ENCODE measurements at regions not wholly inside any gene's neighbourhood (a gene's known extent, or its start where the extent isn't known, plus 50 kb on each side); places are given as distances from the start of the nearest gene placed in this dataset.

GRCh38 chr5:30103052-30103451 is 1090.4 kb upstream of the CDH6 start:
- no peaks in the 10 kb centered on the region for H3K27me3 ChIP-seq (ENCODE audit: control insufficient read depth, insufficient read depth, low read length)
- H3K4me1 ChIP-seq (ENCODE audit: control insufficient read depth, insufficient read depth, low read length): no peaks in the 10 kb centered on the region
- no peaks in the 10 kb centered on the region for H3K9me3 ChIP-seq (ENCODE audit: control insufficient read depth, insufficient read depth, low read length)
- WGBS (ENCODE audit: insufficient coverage): no CpG with 5 or more reads among the region's 1 CpG
- no peak overlapping the region for H3K4me3 ChIP-seq (ENCODE audit: low read depth, low read length)
- H3K27ac ChIP-seq (ENCODE audit: low read depth, low read length): no peak overlapping the region
- DNase-seq (ENCODE audit: low read depth in 4 of 6, low spot score in 6 of 6): peak in 1 of 6 donors; percentile 2
- no peaks in the 10 kb centered on the region for H3K36me3 ChIP-seq (ENCODE audit: control insufficient read depth, insufficient read depth, low read length)

DNA sequence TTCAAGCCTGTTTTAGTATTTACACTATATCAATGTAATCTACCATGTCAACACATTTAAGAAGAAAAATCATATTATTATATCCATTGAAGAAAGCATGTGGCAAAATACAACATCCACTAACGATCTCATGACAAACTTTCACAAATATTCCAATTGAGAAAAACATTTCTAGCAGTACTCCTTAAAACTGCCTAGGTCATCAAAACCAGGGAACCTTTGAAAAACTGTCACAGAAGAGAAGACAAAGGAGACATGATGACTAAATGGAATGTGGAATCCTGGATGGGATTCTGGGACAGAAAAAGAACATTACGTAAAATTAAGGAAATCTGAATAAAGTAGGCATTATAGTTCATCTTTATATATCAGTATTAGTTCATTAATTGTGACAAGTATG is 1091.3 kb upstream of the CDH6 start:
- Histone ChIP-seq H3K4me1 (ENCODE audit: control insufficient read depth, insufficient read depth, low read length) (no peaks in the 10 kb centered on the region), H3K9me3 (ENCODE audit: control insufficient read depth, insufficient read depth, low read length) (no peaks in the 10 kb centered on the region), H3K27ac (ENCODE audit: low read depth, low read length) (no peak overlapping the region), H3K27me3 (ENCODE audit: control insufficient read depth, insufficient read depth, low read length) (no peaks in the 10 kb centered on the region), H3K36me3 (ENCODE audit: control insufficient read depth, insufficient read depth, low read length) (no peaks in the 10 kb centered on the region), H3K4me3 (ENCODE audit: low read depth, low read length) (no peak overlapping the region)
- DNase-seq (ENCODE audit: low read depth in 4 of 6, low spot score in 6 of 6): no peak
- no CpG with 5 or more reads among the region's 2 CpGs for WGBS (ENCODE audit: insufficient coverage)

- DNase-seq (ENCODE audit: low read depth in 4 of 6, low spot score in 6 of 6): no peak
- Histone ChIP-seq H3K27ac (ENCODE audit: low read depth, low read length) (no peak overlapping the region), H3K36me3 (ENCODE audit: control insufficient read depth, insufficient read depth, low read length) (no peaks in the 10 kb centered on the region), H3K9me3 (ENCODE audit: control insufficient read depth, insufficient read depth, low read length) (no peaks in the 10 kb centered on the region), H3K4me1 (ENCODE audit: control insufficient read depth, insufficient read depth, low read length) (no peaks in the 10 kb centered on the region), H3K27me3 (ENCODE audit: control insufficient read depth, insufficient read depth, low read length) (no peaks in the 10 kb centered on the region), H3K4me3 (ENCODE audit: low read depth, low read length) (no peak overlapping the region)
- 100% methylated on average over 1 of the region's 2 CpGs for WGBS (ENCODE audit: insufficient coverage)
Measured at GRCh38 chr5:30100929-30101328, 1092.6 kb upstream of the CDH6 start.

DNA sequence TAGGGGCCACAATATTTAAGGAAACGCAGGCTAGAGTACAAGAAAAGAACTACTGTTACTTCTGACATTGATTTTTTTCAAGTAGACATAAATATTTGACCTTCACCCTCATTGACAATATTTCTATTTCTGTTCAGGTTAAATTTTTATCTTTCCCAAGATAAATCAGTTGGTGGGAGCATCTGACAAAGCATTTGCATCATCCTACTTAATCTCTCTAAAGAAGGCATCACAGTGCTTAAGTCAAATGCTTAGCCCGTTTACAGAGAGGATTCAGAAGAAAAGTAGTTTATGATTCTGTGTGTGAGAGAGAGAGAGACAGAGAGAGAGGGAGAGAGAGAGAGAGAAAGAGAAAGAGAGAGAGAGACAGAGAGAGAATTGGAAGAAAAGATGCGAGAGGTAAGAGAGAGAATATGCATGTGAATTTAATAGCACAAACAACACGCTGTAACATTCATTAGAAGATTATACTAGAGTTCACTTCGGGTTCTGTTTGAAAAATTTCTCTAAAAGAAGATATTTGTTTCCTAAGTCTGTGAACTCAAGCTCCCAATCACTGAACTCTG is 1093.3 kb upstream of the CDH6 start:
- 20% methylated on average over 1 of the region's 5 CpGs for WGBS (ENCODE audit: insufficient coverage)
- H3K36me3 ChIP-seq (ENCODE audit: control insufficient read depth, insufficient read depth, low read length): no peaks in the 10 kb centered on the region
- no peaks in the 10 kb centered on the region for H3K27me3 ChIP-seq (ENCODE audit: control insufficient read depth, insufficient read depth, low read length)
- H3K9me3 ChIP-seq (ENCODE audit: control insufficient read depth, insufficient read depth, low read length): no peaks in the 10 kb centered on the region
- H3K27ac ChIP-seq (ENCODE audit: low read depth, low read length): no peak overlapping the region
- H3K4me1 ChIP-seq (ENCODE audit: control insufficient read depth, insufficient read depth, low read length): no peaks in the 10 kb centered on the region
- no peak overlapping the region for H3K4me3 ChIP-seq (ENCODE audit: low read depth, low read length)
- DNase-seq (ENCODE audit: low read depth in 4 of 6, low spot score in 6 of 6): no peak

- H3K4me3 ChIP-seq (ENCODE audit: low read depth, low read length): no peak overlapping the region
- WGBS (ENCODE audit: insufficient coverage): no CpG with 5 or more reads among the region's 5 CpGs
- no peaks in the 10 kb centered on the region for H3K9me3 ChIP-seq (ENCODE audit: control insufficient read depth, insufficient read depth, low read length)
- H3K27ac ChIP-seq (ENCODE audit: low read depth, low read length): no peak overlapping the region
- H3K36me3 ChIP-seq (ENCODE audit: control insufficient read depth, insufficient read depth, low read length): no peaks in the 10 kb centered on the region
- no peak for DNase-seq (ENCODE audit: low read depth in 4 of 6, low spot score in 6 of 6)
- H3K27me3 ChIP-seq (ENCODE audit: control insufficient read depth, insufficient read depth, low read length): no peaks in the 10 kb centered on the region
- no peaks in the 10 kb centered on the region for H3K4me1 ChIP-seq (ENCODE audit: control insufficient read depth, insufficient read depth, low read length)
Measured at GRCh38 chr5:30099634-30100033, 1093.9 kb upstream of the CDH6 start.

DNA sequence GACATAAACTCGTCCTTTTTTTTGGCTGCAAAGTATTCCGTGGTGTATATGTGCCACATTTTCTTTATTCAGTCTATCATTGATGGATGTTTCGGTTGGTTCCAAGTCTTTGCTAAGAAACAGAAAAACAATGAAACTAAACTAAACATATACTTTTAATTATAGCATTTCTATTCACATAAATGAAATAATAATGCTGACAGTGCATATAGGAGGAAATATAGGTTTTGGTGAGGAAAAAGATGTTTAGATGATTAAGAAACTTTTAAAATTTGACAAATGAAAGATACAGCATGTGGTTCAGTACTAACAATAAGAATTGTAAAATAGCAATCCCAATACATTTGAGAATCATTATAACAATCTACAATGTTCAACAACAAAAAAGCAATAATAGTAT is 1094.5 kb upstream of the CDH6 start:
- H3K27me3 ChIP-seq (ENCODE audit: control insufficient read depth, insufficient read depth, low read length): no peaks in the 10 kb centered on the region
- no peak for DNase-seq (ENCODE audit: low read depth in 4 of 6, low spot score in 6 of 6)
- no CpG with 5 or more reads among the region's 3 CpGs for WGBS (ENCODE audit: insufficient coverage)

GRCh38 chr5:30092548-30092947 is 1100.9 kb upstream of the CDH6 start:
- no peak for DNase-seq (ENCODE audit: low read depth in 4 of 6, low spot score in 6 of 6)
- WGBS (ENCODE audit: insufficient coverage): no CpG with 5 or more reads among the region's 1 CpG
- Histone ChIP-seq H3K27me3 (ENCODE audit: control insufficient read depth, insufficient read depth, low read length) (no peaks in the 10 kb centered on the region), H3K27ac (ENCODE audit: low read depth, low read length) (no peak overlapping the region), H3K36me3 (ENCODE audit: control insufficient read depth, insufficient read depth, low read length) (no peaks in the 10 kb centered on the region), H3K4me3 (ENCODE audit: low read depth, low read length) (no peak overlapping the region), H3K4me1 (ENCODE audit: control insufficient read depth, insufficient read depth, low read length) (no peaks in the 10 kb centered on the region), H3K9me3 (ENCODE audit: control insufficient read depth, insufficient read depth, low read length) (no peaks in the 10 kb centered on the region)

More for the DNA sequence above, 1094.5 kb upstream of the CDH6 start:
- H3K4me1 ChIP-seq (ENCODE audit: control insufficient read depth, insufficient read depth, low read length): no peaks in the 10 kb centered on the region
- H3K36me3 ChIP-seq (ENCODE audit: control insufficient read depth, insufficient read depth, low read length): no peaks in the 10 kb centered on the region
- no peak overlapping the region for H3K4me3 ChIP-seq (ENCODE audit: low read depth, low read length)
- H3K9me3 ChIP-seq (ENCODE audit: control insufficient read depth, insufficient read depth, low read length): no peaks in the 10 kb centered on the region
- H3K27ac ChIP-seq (ENCODE audit: low read depth, low read length): no peak overlapping the region

- WGBS (ENCODE audit: insufficient coverage): 93% methylated on average over 18 of the region's 18 CpGs
- H3K36me3 ChIP-seq (ENCODE audit: control insufficient read depth, insufficient read depth, low read length): no peaks in the 10 kb centered on the region
- H3K27ac ChIP-seq (ENCODE audit: low read depth, low read length): no peak overlapping the region
- DNase-seq (ENCODE audit: low read depth in 4 of 6, low spot score in 6 of 6): no peak
- no peak overlapping the region for H3K4me3 ChIP-seq (ENCODE audit: low read depth, low read length)
- no peaks in the 10 kb centered on the region for H3K4me1 ChIP-seq (ENCODE audit: control insufficient read depth, insufficient read depth, low read length)
- no peaks in the 10 kb centered on the region for H3K9me3 ChIP-seq (ENCODE audit: control insufficient read depth, insufficient read depth, low read length)
- no peaks in the 10 kb centered on the region for H3K27me3 ChIP-seq (ENCODE audit: control insufficient read depth, insufficient read depth, low read length)
Measured at GRCh38 chr5:30069441-30070263, 1123.8 kb upstream of the CDH6 start.

DNA sequence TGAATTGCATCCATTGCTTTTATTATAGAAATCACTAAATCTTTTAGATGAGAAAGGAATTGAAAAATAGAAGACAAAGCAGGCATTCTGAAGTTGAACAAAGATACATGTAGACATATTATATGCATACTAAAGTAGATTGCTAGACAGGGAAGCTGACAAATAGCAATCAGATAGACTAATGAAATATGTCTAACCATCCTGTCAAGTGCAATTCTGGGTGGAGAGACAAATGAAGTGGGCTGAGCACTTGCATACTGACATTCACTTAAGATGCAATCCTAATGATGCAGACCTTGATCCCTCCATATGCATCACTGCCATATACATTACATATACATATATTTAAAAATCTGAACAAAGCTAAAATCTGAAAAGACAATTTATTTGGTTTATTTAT is 1130.0 kb upstream of the CDH6 start:
- H3K9me3 ChIP-seq (ENCODE audit: control insufficient read depth, insufficient read depth, low read length): no peaks in the 10 kb centered on the region

DNA sequence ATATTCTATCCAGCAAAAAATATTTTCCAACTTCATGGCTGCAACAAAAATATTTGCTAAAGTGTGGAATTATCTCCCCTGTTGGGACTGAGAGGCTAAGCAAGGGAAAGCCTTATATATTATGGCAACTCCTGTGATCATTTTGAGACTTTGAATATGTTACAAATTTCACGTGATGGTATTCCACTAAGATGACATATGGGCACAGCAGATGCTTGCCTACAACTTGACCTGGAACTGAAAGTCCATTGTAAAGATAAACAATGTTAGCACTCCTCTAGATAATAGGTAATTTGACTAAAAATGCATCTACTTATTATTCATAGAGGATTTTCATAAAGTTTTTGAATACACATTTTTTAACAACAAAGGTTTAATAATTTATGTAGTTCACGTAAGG is 1141.5 kb upstream of the CDH6 start:
- Histone ChIP-seq H3K9me3 (ENCODE audit: control insufficient read depth, insufficient read depth, low read length) (no peaks in the 10 kb centered on the region), H3K4me3 (ENCODE audit: low read depth, low read length) (no peak overlapping the region), H3K36me3 (ENCODE audit: control insufficient read depth, insufficient read depth, low read length) (no peaks in the 10 kb centered on the region), H3K27me3 (ENCODE audit: control insufficient read depth, insufficient read depth, low read length) (no peaks in the 10 kb centered on the region), H3K4me1 (ENCODE audit: control insufficient read depth, insufficient read depth, low read length) (no peaks in the 10 kb centered on the region), H3K27ac (ENCODE audit: low read depth, low read length) (no peak overlapping the region)
- DNase-seq (ENCODE audit: low read depth in 4 of 6, low spot score in 6 of 6): no peak
- WGBS (ENCODE audit: insufficient coverage): no CpG with 5 or more reads among the region's 2 CpGs

More for the DNA sequence above, 1130.0 kb upstream of the CDH6 start:
- no peak overlapping the region for H3K4me3 ChIP-seq (ENCODE audit: low read depth, low read length)
- DNase-seq (ENCODE audit: low read depth in 4 of 6, low spot score in 6 of 6): no peak
- no peaks in the 10 kb centered on the region for H3K36me3 ChIP-seq (ENCODE audit: control insufficient read depth, insufficient read depth, low read length)
- no peak overlapping the region for H3K27ac ChIP-seq (ENCODE audit: low read depth, low read length)
- no peaks in the 10 kb centered on the region for H3K4me1 ChIP-seq (ENCODE audit: control insufficient read depth, insufficient read depth, low read length)
- no peaks in the 10 kb centered on the region for H3K27me3 ChIP-seq (ENCODE audit: control insufficient read depth, insufficient read depth, low read length)

All from spinal cord (tissue), 9 donors.